Putamen (tissue), 1 donor: ENCODE measurements at regions not wholly inside any gene's neighbourhood (a gene's known extent, or its start where the extent isn't known, plus 50 kb on each side); places are given as distances from the start of the nearest gene placed in this dataset.
A peak's percentile ranks its signal among the peaks of the same experiment; 100 is the strongest.

Source experiments
- DNase-seq: peaks from one replicate; pipeline ENCODE4 v3.0.0-alpha.2; 2016; ENCODE audit warnings: low spot score

- DNase-seq, result no peak
Measured at GRCh38 chr2:236852977-236853374, 232.7 kb upstream of the COPS8 start.

- DNase-seq, result no peak
Measured at GRCh38 chr2:236853585-236854051, 232.1 kb upstream of the COPS8 start.

- DNase-seq, result no peak
Measured at GRCh38 chr2:236855176-236855865, 230.4 kb upstream of the COPS8 start.

- no peak for DNase-seq
Measured at GRCh38 chr2:236855866-236856847, 229.5 kb upstream of the COPS8 start.

- no peak for DNase-seq
Measured at GRCh38 chr2:236856848-236857235, 228.8 kb upstream of the COPS8 start.

DNA sequence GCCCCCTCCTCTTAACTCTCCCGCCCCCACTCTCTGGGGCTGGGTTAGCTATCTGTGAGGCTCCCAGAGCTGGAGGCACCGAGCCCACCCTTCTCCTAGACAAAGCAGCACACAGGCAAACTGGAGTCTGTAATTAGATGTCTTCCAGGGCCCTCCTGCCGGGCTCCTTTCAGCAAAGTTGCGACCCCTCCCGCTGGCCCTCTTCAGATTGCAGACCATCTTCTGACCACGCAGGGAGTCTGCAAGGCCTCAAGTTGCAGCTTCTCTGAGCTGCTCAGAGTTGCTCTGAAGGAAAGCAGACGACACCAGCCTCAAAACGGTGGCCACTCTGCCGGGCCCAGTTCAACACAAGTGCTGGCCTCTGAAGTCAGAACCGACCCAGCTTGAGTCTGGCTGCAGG lies 228.4 kb upstream of the COPS8 start:
- no peak for DNase-seq

DNA sequence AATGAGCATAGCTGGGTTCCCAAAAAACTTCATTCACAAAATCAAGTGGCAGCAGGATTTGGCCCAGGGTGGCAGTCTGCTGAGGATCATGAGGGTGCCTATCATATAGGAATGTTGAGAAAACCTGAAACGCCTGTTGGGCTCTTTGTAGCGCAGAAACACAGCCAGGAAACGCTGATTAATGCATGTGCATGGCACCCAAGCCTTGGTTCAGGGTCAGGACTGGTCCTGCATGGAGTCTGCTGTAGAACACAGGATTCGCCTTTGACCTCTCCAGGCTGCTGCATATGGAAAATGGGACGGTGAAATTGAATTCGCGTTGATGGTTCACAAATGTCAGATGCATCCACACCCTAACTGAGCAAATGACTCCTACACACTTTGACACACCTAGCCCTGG lies 227.9 kb upstream of the COPS8 start:
- no peak for DNase-seq

GRCh38 chr2:236858661-236859060 lies 227.0 kb upstream of the COPS8 start:
- DNase-seq, result no peak

DNA sequence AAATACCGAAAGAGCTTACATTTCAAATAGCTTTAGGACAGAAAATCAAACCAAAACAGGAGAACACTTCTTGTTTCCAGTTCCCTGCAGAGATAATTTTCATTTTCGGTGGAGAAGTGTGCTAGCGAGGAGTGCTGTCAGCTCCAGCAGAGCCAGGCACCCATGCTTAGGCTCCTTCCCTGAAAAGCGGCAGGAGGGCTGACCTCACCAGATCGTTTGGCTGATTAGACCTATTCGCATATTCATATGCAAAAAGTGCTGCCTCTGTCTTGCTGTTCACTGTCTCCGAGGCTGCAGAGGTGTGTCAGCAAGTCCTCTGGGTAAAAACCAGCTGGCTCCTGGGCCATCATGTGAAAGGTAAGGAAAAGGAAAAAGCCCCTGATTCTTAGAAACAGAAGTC lies 225.8 kb upstream of the COPS8 start:
- DNase-seq, result no peak

GRCh38 chr2:236861196-236861875 lies 224.4 kb upstream of the COPS8 start:
- DNase-seq, result no peak

DNA sequence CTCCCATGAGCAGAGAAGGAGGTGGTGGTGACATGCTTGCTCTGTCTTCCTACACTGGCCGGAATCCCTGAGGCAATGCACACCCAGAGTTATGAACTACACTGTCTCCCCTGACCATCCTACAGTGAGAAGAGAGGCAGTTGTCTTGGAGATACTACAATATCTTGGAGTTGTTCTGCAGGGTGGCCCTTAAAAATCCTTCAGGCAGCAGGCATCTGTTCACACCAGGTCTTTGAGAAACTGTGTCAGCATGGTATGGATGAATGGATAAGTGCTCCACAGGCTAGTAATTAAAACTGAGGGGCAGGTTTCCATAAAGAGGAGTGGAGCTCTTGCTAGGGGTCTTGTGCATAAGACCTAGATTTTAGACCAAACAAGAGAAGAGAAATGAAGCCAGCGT lies 223.7 kb upstream of the COPS8 start:
- DNase-seq, result no peak

GRCh38 chr2:236862526-236862925 lies 223.2 kb upstream of the COPS8 start:
- no peak for DNase-seq

GRCh38 chr2:236862961-236863728 lies 222.5 kb upstream of the COPS8 start:
- peak; percentile 31 for DNase-seq

- DNase-seq, result no peak
Measured at GRCh38 chr2:236863729-236864126, 222.0 kb upstream of the COPS8 start.

- no peak for DNase-seq
Measured at GRCh38 chr2:236865052-236865451, 220.6 kb upstream of the COPS8 start.

- no peak for DNase-seq
Measured at GRCh38 chr2:236866542-236867340, 218.9 kb upstream of the COPS8 start.

DNA sequence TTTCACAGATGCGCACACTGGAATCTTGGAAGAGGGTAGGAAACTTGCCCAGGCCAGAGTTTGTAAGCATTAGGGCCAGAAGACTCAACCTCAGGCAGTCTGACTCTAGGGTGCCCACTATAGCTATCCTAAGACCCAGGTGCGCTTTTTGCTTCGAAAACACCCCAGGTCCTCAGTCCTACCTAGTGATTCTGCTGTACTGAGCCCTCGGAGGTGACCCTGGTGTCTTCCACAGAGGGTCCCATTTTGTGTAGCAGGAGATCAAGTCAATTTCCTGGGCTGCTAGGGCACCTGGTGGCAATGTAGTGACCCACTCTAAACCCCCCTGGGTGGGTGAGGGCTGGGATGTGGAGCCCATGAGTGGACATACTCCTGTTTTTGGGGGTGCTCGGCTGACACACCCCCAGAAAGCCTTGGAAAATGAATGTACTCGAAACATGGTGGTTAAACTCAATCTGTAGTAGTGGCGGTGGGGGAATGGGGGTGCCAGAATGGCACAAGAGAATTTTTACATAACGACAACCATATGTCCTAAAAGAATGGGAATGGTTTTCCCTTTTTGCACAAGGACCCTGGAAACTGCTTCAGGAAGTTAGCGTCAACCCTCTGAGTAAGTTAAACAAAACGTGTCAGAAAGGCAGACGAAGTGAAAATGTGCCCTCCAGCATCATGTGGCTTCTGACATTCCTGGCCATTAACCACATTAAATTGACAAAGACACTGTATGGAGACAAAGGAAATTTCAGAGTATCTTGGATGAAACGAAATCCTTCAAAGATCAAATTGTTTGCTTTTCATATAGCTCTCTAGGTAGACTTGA lies 218.0 kb upstream of the COPS8 start:
- no peak for DNase-seq

DNA sequence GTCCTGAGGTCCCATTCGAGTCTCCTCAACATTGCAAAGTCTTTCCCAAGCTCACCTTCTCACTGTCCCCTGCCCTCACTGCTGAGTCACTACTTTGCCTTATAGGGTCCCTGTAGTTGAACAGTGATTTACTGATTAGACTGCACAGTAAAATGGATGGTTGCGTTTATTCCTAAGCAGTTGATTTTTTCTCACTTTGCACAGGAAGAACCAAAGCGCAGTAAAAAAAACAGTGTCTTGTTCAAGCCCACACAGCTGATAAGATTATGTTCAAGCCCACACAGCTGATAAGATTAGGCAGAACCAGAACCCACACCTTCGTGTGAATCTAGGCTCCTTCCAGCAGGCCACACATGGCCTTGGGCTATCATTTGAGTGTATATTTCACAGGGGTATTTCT lies 215.3 kb upstream of the COPS8 start:
- DNase-seq, result no peak

GRCh38 chr2:236871500-236872001 lies 214.1 kb upstream of the COPS8 start:
- DNase-seq, result peak; percentile 29

DNA sequence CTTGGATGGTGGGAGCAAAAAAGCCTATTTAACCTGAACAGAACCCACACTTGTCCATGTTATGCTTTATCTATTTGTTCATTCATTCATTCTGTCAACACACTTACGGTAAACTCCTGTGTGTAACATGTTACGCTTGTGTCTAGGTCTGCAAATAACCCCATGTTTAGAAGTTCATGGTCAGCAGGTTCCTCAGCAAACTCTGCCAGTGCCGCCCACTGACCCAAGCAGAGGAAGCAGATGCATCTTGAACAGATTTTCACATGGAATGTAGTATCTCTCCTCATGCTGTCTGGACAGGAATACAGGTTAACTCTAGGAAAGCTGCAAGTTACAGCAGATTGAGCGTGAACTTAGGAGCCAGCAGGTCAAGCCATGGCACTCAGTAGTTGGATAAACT lies 213.7 kb upstream of the COPS8 start:
- no peak for DNase-seq
